Hematopoietic multipotent progenitor cell treated with erythropoietin and hydrocortisone succinate and interleukin-3 and kit ligand, for 4 days (in vitro differentiated cells): ENCODE measurements at regions not wholly inside any gene's neighbourhood (a gene's known extent, or its start where the extent isn't known, plus 50 kb on each side); places are given as distances from the start of the nearest gene placed in this dataset.
A peak's percentile ranks its signal among the peaks of the same experiment; 100 is the strongest.

Source experiments
- DNase-seq: peaks from one replicate; pipeline ENCODE4 v3.0.0-alpha.2; 2015

DNA sequence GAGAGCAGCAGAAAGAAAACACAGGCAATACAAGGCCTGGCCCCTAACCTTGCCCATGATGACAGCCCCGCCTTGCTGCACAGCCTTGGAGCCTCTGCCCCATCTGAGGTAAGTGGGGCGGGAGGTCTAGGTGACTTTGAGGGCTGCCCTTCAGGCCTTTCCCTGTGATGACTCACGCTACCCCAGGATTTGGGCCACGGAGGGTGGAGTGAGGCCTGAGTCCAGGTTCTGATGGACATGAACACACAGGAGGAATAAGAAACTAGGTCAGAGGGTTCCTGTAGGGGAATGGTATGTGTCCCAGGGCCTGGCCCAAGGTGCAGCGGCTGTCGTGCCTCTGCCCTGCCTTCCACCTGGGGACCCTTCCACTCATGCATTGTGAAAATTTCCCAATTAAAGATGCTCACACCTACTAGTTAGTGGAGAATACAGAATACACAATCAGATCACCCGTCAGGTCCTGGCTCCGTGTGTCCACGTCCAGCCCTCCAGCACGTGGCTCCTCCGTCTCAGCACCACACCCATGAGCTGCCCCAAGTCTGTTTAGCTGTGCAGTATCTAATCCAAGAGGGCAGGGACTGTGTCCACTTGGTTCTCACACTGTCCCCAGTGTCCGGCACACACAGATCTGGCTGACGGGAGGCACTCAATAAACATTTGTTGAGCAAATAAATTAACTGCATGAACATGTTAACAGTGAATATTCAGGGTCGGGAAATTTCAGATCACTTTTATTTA, 111.0 kb downstream of the CHST1 start:
- DNase-seq: no peak

DNA sequence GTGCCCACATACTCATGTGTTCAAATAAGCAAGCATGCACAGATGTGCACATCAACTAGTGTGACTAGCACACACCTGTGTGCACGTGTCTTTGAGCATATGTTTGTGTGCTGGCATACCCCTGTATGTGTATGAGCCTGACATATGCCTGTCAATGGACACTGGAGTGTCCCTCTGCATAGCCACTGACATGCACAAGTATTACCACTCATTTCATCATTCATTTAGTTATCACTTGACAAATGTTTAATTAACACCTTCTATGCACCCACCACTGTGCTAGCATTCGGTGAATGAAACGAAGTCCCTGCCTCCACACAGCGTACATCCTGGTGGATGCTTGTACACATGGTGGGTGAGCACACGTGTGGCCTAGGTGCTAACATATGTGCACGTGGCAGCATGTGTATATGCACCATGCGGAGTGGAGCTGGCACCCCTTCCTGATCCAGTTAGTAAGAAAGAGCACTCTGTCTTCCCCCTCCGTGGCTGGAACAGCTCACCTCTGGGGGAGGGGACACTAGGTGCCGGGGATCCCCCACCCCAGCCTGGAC, 112.0 kb downstream of the CHST1 start:
- no peak for DNase-seq

DNA sequence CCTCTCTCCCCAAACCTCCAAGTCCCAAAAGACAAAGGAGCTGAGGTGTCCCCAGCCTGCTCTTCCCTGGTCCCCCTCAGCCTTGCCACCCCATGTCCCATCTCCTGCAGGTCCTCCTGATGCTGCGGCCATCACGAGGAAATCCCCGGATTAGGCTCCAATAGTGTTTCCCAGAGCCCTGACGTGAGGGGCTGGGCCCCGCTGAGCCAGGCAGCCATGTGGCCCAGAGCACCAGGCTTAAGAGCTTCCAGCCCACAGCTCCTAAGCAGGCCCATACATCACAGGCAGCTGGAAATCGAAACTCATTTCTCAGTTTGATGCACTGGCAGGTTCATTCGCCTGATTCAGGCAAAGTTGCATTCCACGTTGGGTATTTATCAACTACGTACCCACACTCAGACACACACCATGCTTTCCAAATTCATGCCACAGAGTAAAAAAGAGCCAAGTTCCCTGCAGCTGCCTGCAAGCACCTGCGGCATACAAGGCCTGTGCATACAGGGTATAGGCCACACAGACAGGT, 114.2 kb downstream of the CHST1 start:
- DNase-seq: no peak

DNA sequence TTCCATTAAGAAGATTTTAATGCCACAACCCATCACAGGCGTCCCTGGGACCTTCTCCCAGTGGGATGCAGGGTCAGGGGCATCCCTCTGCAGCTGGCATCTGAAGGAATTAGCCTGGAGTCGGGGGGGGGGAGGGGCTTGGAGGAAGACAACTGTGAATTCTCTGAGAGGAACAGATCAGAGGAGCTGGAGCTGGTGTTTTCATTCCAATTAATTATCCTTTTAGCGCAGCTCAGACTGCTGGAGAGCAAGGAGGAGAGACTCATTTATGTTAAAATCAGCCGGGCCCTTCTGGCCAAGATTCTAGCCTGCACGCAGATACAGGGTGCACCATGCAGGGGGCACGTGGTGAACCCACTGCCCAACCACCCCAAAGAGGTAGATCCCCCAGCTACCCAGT, 116.2 kb downstream of the CHST1 start:
- DNase-seq: no peak

DNA sequence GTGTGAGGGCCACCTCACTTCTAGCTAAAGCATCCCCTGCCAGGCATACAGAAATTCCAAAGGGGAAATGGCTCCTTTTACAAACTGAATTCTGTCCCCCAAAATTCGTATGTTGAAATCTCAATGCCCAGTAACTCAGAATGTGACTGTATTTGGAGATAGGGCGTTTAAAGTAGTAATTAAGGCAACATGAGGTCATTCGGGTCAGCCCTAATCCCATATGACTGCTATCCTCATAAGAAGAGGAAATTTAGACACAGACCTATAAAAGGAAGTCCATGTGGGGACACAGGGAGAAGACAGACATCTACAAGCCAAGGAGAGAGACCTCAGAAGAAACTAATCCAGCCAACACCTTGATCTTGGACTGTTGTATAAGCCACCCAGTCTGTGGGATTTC, 119.1 kb downstream of the CHST1 start:
- no peak for DNase-seq

DNA sequence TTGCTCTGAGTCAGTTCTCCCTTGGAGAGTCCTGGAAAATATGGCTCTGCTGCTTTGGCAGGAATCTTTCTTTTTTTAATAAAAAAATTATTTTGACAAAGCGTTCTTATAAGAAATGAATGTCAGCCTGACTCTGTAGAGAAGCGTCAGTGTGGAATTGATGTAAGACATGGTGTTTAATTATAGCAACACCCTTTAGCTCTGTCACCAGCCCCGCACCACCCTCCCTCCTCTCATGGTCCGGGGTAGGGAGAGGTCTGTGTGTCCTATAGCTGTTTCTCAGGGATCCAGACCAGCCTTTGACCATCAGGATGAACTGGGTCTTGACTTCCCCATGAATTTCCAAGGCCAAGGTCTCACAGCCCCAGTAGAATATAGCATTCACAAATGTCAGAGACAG, 120.6 kb downstream of the CHST1 start:
- DNase-seq: no peak

DNA sequence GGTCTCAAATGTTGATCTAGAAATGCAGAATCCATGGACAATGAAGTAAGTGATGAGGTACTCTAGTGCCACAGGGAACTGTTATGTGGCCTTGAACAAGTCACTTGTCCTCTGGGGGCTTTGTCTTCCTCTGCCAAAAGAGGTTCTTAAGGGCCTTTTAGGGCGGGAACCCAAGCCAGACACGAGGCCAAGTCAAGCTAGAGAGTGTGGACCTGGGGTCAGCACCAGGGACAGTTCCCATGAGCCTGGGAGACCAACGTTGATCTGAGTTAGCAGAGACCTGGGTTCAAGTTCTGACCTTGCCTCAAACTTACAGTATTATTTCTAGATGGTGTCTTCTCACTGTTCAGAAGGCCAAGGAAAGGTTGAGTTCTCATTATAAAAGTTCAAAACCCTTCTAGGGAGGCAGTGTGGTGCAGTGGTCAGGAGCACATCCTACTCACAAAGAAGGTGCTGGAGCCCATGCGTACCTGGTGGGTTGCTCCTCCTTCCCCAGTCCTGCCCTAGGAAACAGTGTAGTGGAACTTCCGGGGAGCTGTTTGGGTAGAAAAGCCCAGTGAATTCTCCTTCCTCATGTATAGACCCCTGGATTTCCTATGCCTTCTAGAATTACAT, 121.5 kb downstream of the CHST1 start:
- peak; percentile 61 for DNase-seq

DNA sequence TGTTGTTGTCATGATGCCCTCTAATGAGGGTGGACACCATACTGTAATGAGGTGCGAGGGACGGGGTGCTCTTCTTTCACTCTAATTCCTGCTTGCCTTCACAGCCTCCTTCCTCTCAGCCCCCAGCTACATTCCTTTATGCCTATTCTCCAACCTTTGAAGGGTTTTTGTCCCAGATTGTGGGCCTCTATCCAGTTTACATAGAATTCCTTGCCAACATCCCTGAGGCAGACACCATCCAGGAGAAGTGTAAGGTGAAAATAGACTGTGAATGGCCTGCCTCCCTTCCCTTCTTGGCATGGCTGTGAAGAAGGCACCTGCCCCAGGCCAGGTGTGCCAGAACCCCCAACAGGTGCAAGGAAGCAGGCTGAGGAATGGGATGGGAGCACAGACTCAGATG, 122.3 kb downstream of the CHST1 start:
- no peak for DNase-seq

DNA sequence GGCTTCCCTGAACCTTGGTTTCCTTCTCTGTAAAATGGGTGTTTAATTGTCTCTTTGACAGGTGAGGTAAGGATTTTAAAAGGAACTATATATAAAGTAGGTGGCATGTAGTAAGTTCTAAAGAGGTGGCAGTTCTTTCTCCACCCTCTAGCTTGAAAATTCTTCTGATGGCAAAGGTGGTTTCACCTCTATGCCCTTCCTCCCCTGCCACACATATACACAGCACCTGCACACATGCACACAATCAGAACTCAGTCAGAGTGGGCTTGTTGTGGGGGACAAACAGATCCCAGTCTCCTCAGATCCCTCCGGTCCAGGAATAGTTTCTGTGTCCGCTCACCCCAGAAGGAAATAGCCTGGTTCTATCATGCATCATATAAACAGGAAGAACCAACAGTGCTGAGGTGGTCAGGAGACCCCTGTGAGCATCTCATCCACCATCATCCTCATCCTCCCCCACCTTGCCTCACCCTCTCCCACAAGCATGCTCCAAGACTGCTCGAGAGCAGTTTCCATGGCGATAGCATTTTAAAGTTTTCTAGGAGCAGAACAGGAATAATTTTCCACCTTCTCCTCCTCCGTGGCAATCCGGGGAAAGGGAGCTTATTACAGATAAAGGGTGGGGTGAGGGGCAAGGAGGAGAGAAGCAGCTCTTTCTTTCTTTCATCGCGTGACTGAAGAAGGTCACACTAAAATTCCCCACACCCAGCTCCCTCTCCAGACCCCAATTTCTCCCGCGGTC, 123.6 kb downstream of the CHST1 start:
- no peak for DNase-seq

DNA sequence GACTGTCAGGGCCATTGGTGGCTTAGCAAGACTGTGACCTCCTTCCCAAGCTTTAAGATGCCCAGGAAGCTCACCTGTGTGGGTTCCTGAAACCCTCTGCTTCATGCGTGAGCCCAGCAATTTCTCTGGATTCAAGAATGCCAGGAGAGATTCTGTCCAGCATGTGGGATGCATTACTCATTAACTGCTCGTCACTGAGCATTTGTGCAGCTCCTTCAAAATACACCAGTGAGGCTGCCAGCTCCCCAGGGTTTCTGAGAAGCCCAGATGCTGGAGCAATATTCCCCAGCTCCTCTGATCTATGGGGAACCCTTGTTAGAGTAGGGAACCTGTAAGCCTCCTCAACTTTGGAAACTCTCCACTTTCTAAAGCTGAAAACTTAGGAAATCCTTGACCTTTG, 126.5 kb downstream of the CHST1 start:
- no peak for DNase-seq

DNA sequence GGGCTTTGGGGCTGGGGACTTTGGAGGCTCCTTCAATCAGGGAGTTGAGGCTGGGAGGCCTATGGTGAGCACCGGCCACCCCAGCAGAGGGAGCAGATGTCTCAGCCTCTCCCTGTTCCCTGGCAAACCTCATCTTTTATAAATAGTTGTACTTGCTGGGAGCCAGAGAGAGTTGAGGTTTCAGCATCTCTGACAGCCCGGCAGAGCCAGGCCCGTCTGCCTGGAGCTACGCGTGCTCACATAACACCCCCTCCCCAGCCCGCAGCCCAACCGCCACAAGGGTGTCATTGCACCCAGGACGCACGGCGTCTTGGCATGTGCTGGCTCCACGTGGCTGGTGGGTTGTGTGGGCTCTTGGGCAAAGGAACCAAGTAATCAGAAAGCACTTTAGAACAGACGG, 127.1 kb downstream of the CHST1 start:
- no peak for DNase-seq

DNA sequence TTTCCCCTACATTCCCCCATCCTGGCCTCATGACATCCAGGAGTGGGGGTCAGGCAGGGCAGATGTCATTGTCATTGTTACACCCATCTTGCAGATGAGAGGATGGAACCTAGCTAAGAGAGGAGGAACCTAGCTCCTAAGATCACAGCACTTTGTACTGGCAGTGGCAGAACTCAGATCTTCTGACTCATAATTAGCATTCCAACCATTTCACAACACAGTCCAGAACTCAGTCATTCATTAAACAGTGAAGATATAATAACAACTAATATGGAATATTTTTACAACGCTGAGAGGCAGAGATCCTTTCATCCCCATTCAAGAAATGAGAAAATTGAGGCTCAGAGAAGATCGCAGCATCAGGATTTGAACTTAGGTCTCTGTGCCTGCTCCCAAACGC, 127.8 kb downstream of the CHST1 start:
- DNase-seq: no peak

DNA sequence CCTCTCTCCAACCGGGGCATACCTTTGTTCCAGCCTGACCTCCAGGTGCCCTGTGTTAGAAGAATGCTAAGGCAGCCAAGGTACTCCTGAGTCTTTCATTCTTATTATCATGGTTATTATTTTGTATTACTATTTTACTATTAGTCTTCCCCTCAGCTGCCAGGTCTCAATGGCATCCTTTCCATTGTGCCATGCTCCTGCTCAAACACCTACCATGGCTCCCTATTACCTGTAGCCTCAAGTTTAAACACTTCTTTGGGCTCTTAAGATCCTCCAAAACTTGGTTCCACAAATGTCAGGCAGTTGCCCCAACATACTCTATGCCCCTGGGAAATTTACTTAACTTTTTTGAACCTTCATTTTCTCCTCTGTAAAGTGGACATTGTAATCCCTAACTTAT, 130.4 kb downstream of the CHST1 start:
- no peak for DNase-seq

DNA sequence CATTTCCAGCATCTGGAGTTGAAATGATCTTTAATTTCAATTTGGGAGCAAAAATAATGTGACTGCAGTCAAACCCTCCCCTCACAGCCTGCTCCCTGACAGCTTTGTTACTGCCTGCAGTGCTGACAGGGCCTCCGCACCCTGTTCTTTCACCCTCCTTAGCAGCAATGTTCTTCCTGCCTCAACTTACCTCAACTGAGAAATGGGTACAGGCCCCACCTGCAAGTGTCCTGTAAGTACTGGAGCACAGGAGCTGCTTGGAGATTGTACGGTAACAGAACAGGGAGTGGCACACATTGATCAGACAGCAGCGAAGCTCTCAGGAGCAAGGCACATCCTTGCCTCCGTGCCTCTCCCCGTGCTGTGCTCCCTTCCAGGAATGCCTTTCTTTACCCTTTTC, 131.3 kb downstream of the CHST1 start:
- DNase-seq: no peak

DNA sequence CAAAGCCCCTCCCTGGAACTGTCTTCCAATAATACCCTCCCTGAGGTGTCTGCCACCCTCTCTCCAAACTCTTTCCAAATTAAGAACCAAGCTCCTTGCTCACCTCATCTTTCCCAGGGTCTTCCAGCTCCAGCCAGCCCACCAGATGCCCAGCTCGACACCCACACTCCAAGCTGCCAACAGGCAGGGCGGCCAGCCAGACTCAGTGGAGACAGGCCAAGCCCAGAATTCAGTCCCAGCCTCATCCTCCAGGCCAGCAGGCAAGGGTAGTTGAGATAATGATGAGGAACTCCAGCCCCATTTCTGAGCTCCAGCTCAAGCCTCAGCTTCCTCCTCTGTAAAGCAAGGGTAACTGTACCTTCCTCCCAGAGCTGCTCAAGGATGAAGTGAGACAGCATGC, 132.9 kb downstream of the CHST1 start:
- no peak for DNase-seq

DNA sequence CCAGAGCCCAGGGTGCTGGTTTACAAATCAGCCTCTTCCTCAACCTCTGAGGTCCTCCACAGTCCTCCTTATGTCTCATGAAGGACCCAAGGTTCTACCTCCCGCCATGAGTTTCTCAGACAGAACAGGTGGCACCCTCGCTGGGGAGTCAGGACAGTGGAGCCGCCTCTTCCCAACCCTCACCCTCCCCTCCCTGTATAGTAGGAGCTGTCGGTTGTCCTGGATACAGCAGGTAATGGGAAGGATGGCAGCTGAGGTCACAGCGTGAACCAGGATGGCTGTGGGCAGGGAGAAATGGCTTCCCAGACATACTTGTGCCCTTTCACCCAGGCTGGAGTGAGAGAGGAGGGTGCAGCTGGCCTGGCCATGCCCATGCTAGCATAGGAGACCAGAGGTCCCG, 134.6 kb downstream of the CHST1 start:
- no peak for DNase-seq

DNA sequence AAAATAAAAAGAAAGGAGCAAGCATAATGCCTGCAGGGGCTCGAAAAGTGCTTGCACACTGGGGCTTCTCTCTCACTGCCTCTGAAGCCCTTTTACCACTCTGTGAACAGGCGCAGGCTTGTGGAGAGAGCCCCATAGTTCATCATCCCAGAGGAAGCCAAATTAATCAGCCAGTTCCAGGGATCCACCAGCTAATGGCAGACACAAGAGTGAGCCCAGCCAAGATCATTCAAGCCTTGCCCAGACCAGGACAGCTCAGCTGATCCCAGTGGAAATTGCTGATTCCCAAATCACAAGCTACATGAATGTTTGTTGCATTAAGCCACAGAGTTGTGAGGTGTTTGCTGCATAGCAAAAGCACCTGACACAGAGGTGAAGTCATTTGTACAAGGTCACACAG, 135.3 kb downstream of the CHST1 start:
- no peak for DNase-seq

DNA sequence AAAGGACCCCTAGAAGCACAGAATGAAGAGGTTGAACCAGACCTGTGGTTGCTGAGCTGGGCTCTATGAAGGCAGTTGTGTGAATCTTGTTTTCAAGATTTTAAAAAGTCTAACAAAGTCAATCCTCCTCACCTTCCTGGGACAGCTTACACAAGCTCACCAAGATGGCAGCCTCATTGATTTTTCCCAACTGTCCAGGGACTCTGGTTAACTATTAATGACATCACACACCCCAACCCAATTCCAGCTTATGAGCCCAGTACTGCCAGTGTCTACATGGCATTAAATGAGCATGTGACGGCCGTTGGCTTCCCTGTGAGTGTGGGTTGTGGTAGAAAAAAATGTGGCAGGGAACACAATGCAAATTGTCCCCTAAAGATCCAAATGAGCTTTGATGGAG, 137.0 kb downstream of the CHST1 start:
- DNase-seq: no peak

DNA sequence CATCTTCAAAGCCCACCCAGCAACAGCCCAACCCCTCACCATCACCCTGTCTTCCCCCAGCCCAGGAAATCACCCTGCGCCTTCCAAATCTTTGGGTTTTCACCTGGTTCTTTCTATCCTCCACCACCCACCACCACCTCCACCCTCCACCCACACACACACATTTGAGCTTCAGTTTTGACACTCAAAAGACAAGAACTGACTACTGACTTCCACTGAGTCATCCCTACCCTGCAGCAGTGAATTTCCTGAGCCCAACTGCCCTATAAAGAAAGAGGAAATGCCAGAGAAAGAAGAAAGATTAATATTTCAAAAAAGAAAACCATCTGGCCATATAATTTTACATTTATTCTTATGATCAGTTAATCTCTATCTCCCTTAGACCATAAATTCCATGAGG, 137.5 kb downstream of the CHST1 start:
- DNase-seq: peak; percentile 53

DNA sequence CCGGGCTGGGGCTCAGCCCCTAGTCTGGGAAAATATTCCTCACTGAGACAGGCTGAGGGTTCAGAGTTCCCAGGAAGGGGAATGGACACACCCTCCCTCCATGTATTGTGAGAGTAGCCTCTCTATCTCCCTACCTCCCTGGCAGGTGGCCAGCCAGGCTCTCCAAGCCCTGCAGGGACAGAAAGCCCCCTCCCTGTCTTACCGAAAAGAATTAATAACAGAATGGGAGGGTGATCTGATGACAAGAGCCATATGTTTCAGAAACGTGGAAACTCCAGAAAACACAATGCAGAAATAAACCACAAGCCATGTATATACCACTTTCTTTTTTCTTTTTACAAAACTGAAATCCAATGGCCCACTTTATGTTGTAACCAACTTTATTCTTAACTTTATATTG, 140.0 kb downstream of the CHST1 start:
- no peak for DNase-seq

DNA sequence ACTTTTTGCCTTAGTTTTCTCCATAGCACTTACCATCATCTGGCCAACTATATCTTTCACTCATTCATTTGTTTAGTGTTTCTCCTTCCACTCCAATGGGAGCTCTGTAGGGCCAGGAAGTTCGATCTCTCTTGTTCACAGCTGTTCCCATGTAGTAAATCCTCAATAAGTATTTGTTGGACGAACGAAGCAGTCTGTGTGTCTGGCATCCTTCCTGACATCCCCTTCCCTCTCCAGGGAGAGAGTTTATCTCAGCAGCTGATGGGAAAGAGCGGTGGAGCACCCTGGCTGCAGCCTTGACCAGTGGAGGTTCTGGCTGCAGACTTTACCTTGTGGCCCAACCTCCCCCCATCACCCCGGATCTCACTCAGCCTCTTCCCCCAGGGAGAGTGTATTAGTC, 141.7 kb downstream of the CHST1 start:
- no peak for DNase-seq

DNA sequence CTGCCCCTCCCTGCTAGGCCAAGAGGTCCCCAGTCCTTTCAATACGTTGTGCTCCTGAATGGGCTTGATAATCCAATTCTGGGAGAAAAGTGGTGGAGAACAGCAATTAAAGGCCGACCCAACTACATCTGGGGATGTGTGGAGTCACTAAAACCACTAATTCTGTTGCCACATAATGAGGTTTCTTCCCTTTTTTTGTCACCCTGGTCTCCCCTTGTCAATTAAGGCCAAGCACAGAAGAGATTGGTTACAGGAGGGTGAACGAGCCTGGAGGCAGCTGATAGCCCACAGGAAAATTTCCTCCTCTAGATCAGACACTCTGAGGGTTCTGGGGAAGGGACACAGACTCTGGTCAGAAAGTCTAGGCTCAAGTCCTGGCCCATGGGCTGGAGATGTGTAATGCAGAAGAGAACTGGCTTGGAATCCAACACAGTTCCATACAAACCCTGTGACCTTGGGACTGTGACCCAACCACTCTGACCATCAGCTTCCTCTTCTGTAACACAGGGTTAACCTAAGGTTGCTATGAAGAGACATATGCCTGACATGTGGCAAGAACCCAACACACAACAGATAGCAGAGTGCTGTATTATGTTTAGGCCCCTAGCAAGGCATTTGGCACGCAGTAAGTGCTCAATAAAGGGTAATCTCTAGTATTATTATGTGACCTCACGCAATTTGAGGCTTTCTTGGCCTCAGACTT, 146.4 kb downstream of the CHST1 start:
- peak; percentile 67 for DNase-seq

DNA sequence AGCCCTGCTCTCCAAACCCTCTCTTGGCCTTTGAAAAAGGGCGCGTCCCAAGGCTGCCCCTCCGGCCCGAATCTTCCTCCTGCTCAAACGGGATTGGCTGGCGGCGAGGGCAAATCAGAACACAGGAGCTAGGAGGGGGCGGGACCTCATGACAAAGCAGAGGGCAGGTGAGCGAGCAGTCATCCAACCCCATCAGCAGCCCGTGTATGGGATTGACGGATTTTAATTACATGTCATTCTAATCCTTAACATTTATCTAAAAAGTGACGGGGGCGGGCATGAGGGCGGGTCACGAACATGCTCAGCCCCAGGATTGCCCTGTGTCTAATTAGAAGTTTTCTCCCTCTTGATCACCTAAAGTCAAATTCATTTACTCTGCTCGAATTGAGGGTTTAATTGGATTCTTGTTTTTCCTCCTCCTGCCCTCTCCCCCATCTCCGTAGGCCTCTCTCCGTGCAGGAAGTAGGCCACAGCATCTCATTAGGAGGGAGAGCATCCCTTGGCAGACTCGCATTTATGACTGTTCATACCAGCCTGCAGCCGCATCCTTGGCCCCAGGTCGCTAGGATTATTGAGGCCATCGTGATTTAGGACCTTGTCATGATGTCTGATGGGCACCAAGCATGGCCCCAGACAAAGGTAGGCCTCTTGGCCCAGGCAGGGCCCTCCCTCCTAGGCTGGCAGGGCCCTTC, 147.1 kb downstream of the CHST1 start:
- DNase-seq: no peak
